K562 (cell line): ENCODE measurements at regions not wholly inside any gene's neighbourhood (a gene's known extent, or its start where the extent isn't known, plus 50 kb on each side); places are given as distances from the start of the nearest gene placed in this dataset.

Experiments
- ATAC-seq: fragments of 200-7000 bp; cut with Tn5 transposase; 3 replicates; pipeline ENCODE4 v1.9.1; 2020; ENCODE audit warnings: moderate library complexity
- BruUV-seq: library from RNA; stranded (reverse); fragments of 400-500 nt; replicated peaks from 2 replicates; lab custom pipeline; 2021; lab: Mats Ljungman, UMichigan
- CTCF ChIA-PET: fragments of 300-600 bp; formaldehyde crosslinking; extraction: SDS; loops from one replicate; lab custom pipeline; 2021; ENCODE audit warnings: low intra/inter-chr PET ratio; lab: Yijun Ruan, JAX
- POLR2A ChIA-PET: fragments of 300-600, 350-650 bp; sonication (Branson Sonifier 250); formaldehyde crosslinking; extraction: SDS; loops from one replicate; lab custom pipeline; 2021; ENCODE audit warnings: antibody characterized with exemption, inconsistent platforms; lab: Yijun Ruan, JAX
- DNase-seq, 4 experiments: peaks; one replicate each; pipeline versions ENCODE4 v3.0.0 to v3.0.0-alpha.2; 2011 to 2018; ENCODE audit warnings: low spot score in 3 of 4, mixed read lengths in 3 of 4; ENCODE audit errors: extremely low read depth in 1 of 4
- FAIRE-seq: peaks from 2 replicates; lab custom pipeline; 2011; peaks lifted over from hg19 to GRCh38; lab: Jason Lieb, UNC
- H2AFZ ChIP-seq: 2 replicates; pipeline ENCODE4 v1.6.0; 2011; ENCODE audit warnings: low read depth, low read length, control low read depth, inconsistent platforms
- H3K27ac ChIP-seq: fragments of 200-600 bp; 3 replicates; pipeline ENCODE4 v1.8.0; 2011; ENCODE audit warnings: low read depth, mild to moderate bottlenecking, control low read depth, inconsistent platforms, low read length, moderate library complexity, mixed read lengths; ENCODE audit errors: extremely low read depth
- H3K27me3 ChIP-seq, 2 experiments: fragments of 300-600 bp in 1 of 2; 2 replicates in 1 of 2; 3 replicates in 1 of 2; pipeline versions ENCODE4 v1.6.0 to v1.8.0; 2011; ENCODE audit warnings: inconsistent platforms in 2 of 2, low read length in 2 of 2, mild to moderate bottlenecking in 1 of 2, mixed read lengths in 1 of 2, moderate library complexity in 1 of 2; ENCODE audit not compliant: control insufficient read depth in 2 of 2, insufficient read depth in 2 of 2
- H3K36me3 ChIP-seq: fragments of 300-600 bp; 3 replicates; pipeline ENCODE4 v1.8.0; 2011; ENCODE audit warnings: mild to moderate bottlenecking, low read length, inconsistent platforms; ENCODE audit not compliant: control insufficient read depth, insufficient read depth
- H3K4me1 ChIP-seq, 2 experiments: fragments of 200-600 bp in 1 of 2; replicated peaks in 1 of 2; 2 replicates in 1 of 2; 3 replicates in 1 of 2; pipeline versions ENCODE4 v1.5.1 to v1.8.0; 2011; ENCODE audit warnings: inconsistent platforms in 2 of 2, low read length in 2 of 2, mild to moderate bottlenecking in 1 of 2, mixed read lengths in 1 of 2, moderate library complexity in 1 of 2; ENCODE audit not compliant: control insufficient read depth in 2 of 2, insufficient read depth in 2 of 2
- H3K4me2 ChIP-seq: 2 replicates; pipeline ENCODE4 v1.6.1; 2011; ENCODE audit warnings: low read length, control low read depth, inconsistent platforms, mixed read lengths; ENCODE audit not compliant: insufficient read depth
- H3K4me3 ChIP-seq: fragments of 200-600 bp; sonication (generic), shearing (Covaris generic); 2 replicates; pipeline ENCODE4 v1.5.1; 2016; ENCODE audit warnings: control low read depth, inconsistent platforms
- H3K79me2 ChIP-seq: fragments of 200-600 bp; 3 replicates; pipeline ENCODE4 v1.8.0; 2011; ENCODE audit warnings: low read length, inconsistent platforms; ENCODE audit not compliant: control insufficient read depth, insufficient read depth
- H3K9ac ChIP-seq, 2 experiments: 2 replicates each; pipeline versions ENCODE4 v1.6.0 to v1.6.1; 2011; ENCODE audit warnings: low read depth in 2 of 2, low read length in 2 of 2, control low read depth in 1 of 2, inconsistent platforms in 1 of 2, mild to moderate bottlenecking in 1 of 2, mixed read lengths in 1 of 2; ENCODE audit not compliant: insufficient read depth in 1 of 2
- H3K9me1 ChIP-seq: one replicate; pipeline ENCODE4 v1.6.0; 2011; ENCODE audit warnings: inconsistent platforms, mild to moderate bottlenecking, low read length, moderate library complexity; ENCODE audit not compliant: control insufficient read depth, insufficient read depth
- H3K9me3 ChIP-seq: replicated peaks from 2 replicates; pipeline ENCODE4 v1.5.1; 2011; ENCODE audit warnings: low read depth, low read length, inconsistent platforms; ENCODE audit not compliant: control insufficient read depth, insufficient read depth
- H4K20me1 ChIP-seq: replicated peaks from 2 replicates; pipeline ENCODE4 v1.6.1; 2011; ENCODE audit warnings: low read length, inconsistent platforms, mixed read lengths; ENCODE audit not compliant: control insufficient read depth, insufficient read depth
- FOXA3 ChIP-seq, 2 experiments: fragments of 450-650 bp in 1 of 2; sonication (generic) in 1 of 2; formaldehyde crosslinking; IDR thresholded peaks in 1 of 2; conservative IDR thresholded peaks in 1 of 2; 2 replicates each; pipeline versions ENCODE4 v1.4.0 to v1.8.0; 2020 to 2022; ENCODE audit warnings: mild to moderate bottlenecking in 2 of 2, missing genetic modification reagents in 1 of 2
- MAZ ChIP-seq, 2 experiments: fragments of 450-650 bp in 1 of 2; sonication (generic) in 1 of 2; formaldehyde crosslinking; IDR thresholded peaks in 1 of 2; conservative IDR thresholded peaks in 1 of 2; 2 replicates each; pipeline versions ENCODE4 v1.4.0 to v1.5.0; 2020; ENCODE audit warnings: mild to moderate bottlenecking in 1 of 2, missing genetic modification reagents in 1 of 2
- RBM39 ChIP-seq: fragments of 200-400 bp; formaldehyde crosslinking; optimal IDR thresholded peaks from 2 replicates; pipeline ENCODE3; 2018; ENCODE audit warnings: low read depth, low read length
- VEZF1 ChIP-seq: fragments of 200-800 bp; sonication (Bioruptor generic); IDR thresholded peaks from 2 replicates; pipeline ENCODE4 v1.6.1; 2017; ENCODE audit warnings: missing genetic modification characterization, missing compliant biosample characterization
- ZNF212 ChIP-seq: fragments of 450-650 bp; formaldehyde crosslinking; IDR thresholded peaks from 2 replicates; pipeline ENCODE4 v1.4.0; 2020; ENCODE audit warnings: mild to moderate bottlenecking
- ZNF274 ChIP-seq: IDR thresholded peaks from 2 replicates; pipeline ENCODE4 v1.6.1; 2011; ENCODE audit warnings: low read depth, mild to moderate bottlenecking, low read length, moderate library complexity, borderline replicate concordance
- ZSCAN32 ChIP-seq: fragments of 450-650 bp; formaldehyde crosslinking; IDR thresholded peaks from 2 replicates; pipeline ENCODE4 v1.4.0; 2020; ENCODE audit warnings: mild to moderate bottlenecking, moderate library complexity
- in situ Hi-C: fragments of 300-500 bp; cut with MboI; formaldehyde crosslinking; loops from 4 replicates; pipeline ENCODE4 v1.15.0; 2018; ENCODE audit warnings: inconsistent platforms, mixed read lengths
- intact Hi-C: fragments of 100-400 bp; cut with micrococcal nuclease; formaldehyde crosslinking; loops from 2 replicates; pipeline ENCODE4 v1.14.2; 2022
- TF ChIP-seq, protein P1 (sequence below): fragments of 450-650 bp; IDR thresholded peaks from 2 replicates; pipeline ENCODE4 v1.6.1; 2016; ENCODE audit warnings: mild to moderate bottlenecking

DNA sequence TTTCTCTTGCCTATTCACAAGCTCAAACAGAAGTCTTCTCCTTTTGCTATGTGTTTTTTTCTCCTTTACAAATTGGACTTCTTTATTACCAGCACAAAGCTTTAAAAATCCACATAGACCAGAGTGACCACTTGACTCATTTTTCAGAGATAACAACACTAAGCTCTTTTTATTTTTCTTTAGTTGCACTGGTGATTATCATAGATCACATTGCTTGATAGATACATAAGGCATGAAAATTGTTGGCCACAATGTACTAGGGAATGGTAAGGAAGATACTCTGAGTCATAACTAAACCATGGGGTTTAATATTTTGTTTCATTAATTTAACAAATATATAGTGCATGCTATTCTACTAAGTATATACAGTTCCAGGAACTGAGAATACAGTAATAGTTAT is 159.0 kb downstream of the GASK1B start:
- H3K9me3 ChIP-seq: no peaks in the 10 kb centered on the region
- intact Hi-C loops: no loop called here
- no peak overlapping the region for H3K4me3 ChIP-seq
- no peaks in the 10 kb centered on the region for H3K9me1 ChIP-seq
- H3K27ac ChIP-seq: no peak overlapping the region
- CTCF ChIA-PET: no interaction called here
- H2AFZ ChIP-seq: no peak overlapping the region
- BruUV-seq: no TSS peak
- in situ Hi-C loops: no loop called here
- H4K20me1 ChIP-seq: no peaks in the 10 kb centered on the region
- no peak for TF ChIP-seq ZNF212 (CRISPR knock-in tag)
- TF ChIP-seq ZSCAN32 (CRISPR knock-in tag): no peak
- TF ChIP-seq ZNF274: no peak
- no peak for TF ChIP-seq RBM39
- no peak for TF ChIP-seq MAZ (CRISPR knock-in tag; conservative IDR thresholded peaks at IDR 0.05 in 1 of 2, IDR thresholded peaks at IDR 0.05 in 1 of 2)
- no peak for TF ChIP-seq VEZF1 (CRISPR knock-in tag)
- TF ChIP-seq, protein P1, sequence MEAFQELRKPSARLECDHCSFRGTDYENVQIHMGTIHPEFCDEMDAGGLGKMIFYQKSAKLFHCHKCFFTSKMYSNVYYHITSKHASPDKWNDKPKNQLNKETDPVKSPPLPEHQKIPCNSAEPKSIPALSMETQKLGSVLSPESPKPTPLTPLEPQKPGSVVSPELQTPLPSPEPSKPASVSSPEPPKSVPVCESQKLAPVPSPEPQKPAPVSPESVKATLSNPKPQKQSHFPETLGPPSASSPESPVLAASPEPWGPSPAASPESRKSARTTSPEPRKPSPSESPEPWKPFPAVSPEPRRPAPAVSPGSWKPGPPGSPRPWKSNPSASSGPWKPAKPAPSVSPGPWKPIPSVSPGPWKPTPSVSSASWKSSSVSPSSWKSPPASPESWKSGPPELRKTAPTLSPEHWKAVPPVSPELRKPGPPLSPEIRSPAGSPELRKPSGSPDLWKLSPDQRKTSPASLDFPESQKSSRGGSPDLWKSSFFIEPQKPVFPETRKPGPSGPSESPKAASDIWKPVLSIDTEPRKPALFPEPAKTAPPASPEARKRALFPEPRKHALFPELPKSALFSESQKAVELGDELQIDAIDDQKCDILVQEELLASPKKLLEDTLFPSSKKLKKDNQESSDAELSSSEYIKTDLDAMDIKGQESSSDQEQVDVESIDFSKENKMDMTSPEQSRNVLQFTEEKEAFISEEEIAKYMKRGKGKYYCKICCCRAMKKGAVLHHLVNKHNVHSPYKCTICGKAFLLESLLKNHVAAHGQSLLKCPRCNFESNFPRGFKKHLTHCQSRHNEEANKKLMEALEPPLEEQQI: no peak
- no peak for TF ChIP-seq FOXA3 (CRISPR knock-in tag; conservative IDR thresholded peaks at IDR 0.05 in 1 of 2, IDR thresholded peaks at IDR 0.05 in 1 of 2)
- ATAC-seq: no peak
- H3K4me1 ChIP-seq: no peaks in the 10 kb centered on the region
- no peaks in the 10 kb centered on the region for H3K36me3 ChIP-seq
- POLR2A ChIA-PET: no interaction called here
- no peaks in the 10 kb centered on the region for H3K79me2 ChIP-seq
- no peak overlapping the region for H3K4me2 ChIP-seq
- no peaks in the 10 kb centered on the region for H3K27me3 ChIP-seq
- no peak overlapping the region for H3K9ac ChIP-seq
- no peak for FAIRE-seq
- no peak for DNase-seq
